Hepatocyte (in vitro differentiated cells): ENCODE measurements at regions not wholly inside any gene's neighbourhood (a gene's known extent, or its start where the extent isn't known, plus 50 kb on each side); places are given as distances from the start of the nearest gene placed in this dataset. TPM values are rescaled to one million over a fixed set of nuclear protein-coding genes. Genes with fewer than 3 reads are reported as not detected.

Source experiments
- DNase-seq: peaks from one replicate; pipeline ENCODE4 v3.0.0-alpha.2; 2016; ENCODE audit warnings: low spot score
- H2AFZ ChIP-seq: fragments of 200-600 bp; sonication (generic); 2 replicates; pipeline ENCODE4 v1.6.0; 2016; ENCODE audit warnings: antibody characterized with exemption, mild to moderate bottlenecking
- H3K27ac ChIP-seq: fragments of 200-600 bp; sonication (generic); 2 replicates; pipeline ENCODE4 v1.5.1; 2016; ENCODE audit warnings: mild to moderate bottlenecking
- H3K27me3 ChIP-seq: fragments of 200-600 bp; sonication (generic); 2 replicates; pipeline ENCODE4 v1.6.1; 2016
- H3K36me3 ChIP-seq: fragments of 200-600 bp; sonication (generic); replicated peaks from 2 replicates; pipeline ENCODE4 v1.5.1; 2016; ENCODE audit warnings: low read depth; ENCODE audit not compliant: insufficient read depth
- H3K4me1 ChIP-seq: fragments of 200-600 bp; sonication (generic); 2 replicates; pipeline ENCODE4 v1.5.1; 2016; ENCODE audit warnings: mild to moderate bottlenecking, moderate library complexity; ENCODE audit not compliant: insufficient read depth
- H3K4me2 ChIP-seq: fragments of 200-600 bp; sonication (generic); 2 replicates; pipeline ENCODE4 v1.6.0; 2016
- H3K4me3 ChIP-seq: fragments of 200-600 bp; sonication (generic); 2 replicates; pipeline ENCODE4 v1.5.1; 2016; ENCODE audit warnings: mild to moderate bottlenecking
- H3K79me2 ChIP-seq: fragments of 200-600 bp; sonication (generic); 2 replicates; pipeline ENCODE4 v1.6.0; 2017; ENCODE audit warnings: mild to moderate bottlenecking
- H3K9me2 ChIP-seq: fragments of 200-600 bp; sonication (generic); replicated peaks from 2 replicates; pipeline ENCODE4 v1.6.0; 2017; ENCODE audit warnings: mild to moderate bottlenecking; ENCODE audit not compliant: insufficient read depth
- H3K9me3 ChIP-seq: fragments of 200-600 bp; sonication (generic); 2 replicates; pipeline ENCODE4 v1.5.1; 2016; ENCODE audit warnings: low read depth, mild to moderate bottlenecking
- H4K20me1 ChIP-seq: fragments of 200-600 bp; sonication (generic); 2 replicates; pipeline ENCODE4 v1.6.0; 2016; ENCODE audit warnings: mild to moderate bottlenecking; ENCODE audit not compliant: insufficient read depth, poor library complexity, severe bottlenecking
- CTCF ChIP-seq: fragments of 200-600 bp; sonication (generic); IDR thresholded peaks from 2 replicates; pipeline ENCODE4 v1.5.1; 2016; ENCODE audit warnings: antibody characterized with exemption, mild to moderate bottlenecking; ENCODE audit not compliant: poor library complexity
- EZH2 ChIP-seq: fragments of 200-600 bp; sonication (generic); IDR thresholded peaks from 2 replicates; pipeline ENCODE4 v1.6.1; 2016; ENCODE audit warnings: antibody characterized with exemption, mild to moderate bottlenecking, borderline replicate concordance
- EZH2phosphoT487 ChIP-seq: fragments of 200-600 bp; sonication (generic); IDR thresholded peaks from one replicate; pipeline ENCODE4 v1.6.1; 2018; ENCODE audit warnings: antibody characterized with exemption, mild to moderate bottlenecking, low read depth, moderate library complexity; ENCODE audit not compliant: unreplicated experiment, severe bottlenecking
- WGBS: methylation state at CpG from one replicate; pipeline ENCODE4 v1.1.6; 2016; ENCODE audit warnings: low lambda C conversion rate; ENCODE audit errors: missing lambda C conversion rate; 5-methylcytosine and 5-hydroxymethylcytosine counted together
- small RNA-seq: library from RNA; depleted of rRNA; stranded (forward); fragments of <200 nt; gene quantifications from one replicate; pipeline ENCODE3, GENCODE V24; 2014

- no peak for DNase-seq
- WGBS, result 92% methylated on average over 5 of the region's 5 CpGs
- H2AFZ ChIP-seq, result no peak overlapping the region
Observed at GRCh38 chr10:62749093-62749683, 55.3 kb upstream of the ADO start.

More at GRCh38 chr10:62749093-62749683, 55.3 kb upstream of the ADO start:
- Histone ChIP-seq H3K4me3 (no peak overlapping the region), H3K27me3 (no peaks in the 10 kb centered on the region), H3K27ac (no peak overlapping the region), H3K4me2 (no peak overlapping the region), H4K20me1 (no peaks in the 10 kb centered on the region), H3K4me1 (no peaks in the 10 kb centered on the region), H3K9me3 (no peaks in the 10 kb centered on the region), H3K9me2 (no peaks in the 10 kb centered on the region), H3K36me3 (no peaks in the 10 kb centered on the region), H3K79me2 (no peaks in the 10 kb centered on the region)
- TF ChIP-seq EZH2 (no peak), CTCF (no peak), EZH2phosphoT487 (no peak)

Small RNAs in the stretch of these regions (small RNA-seq; reads per million reads assigned to genes)
- not detected for gene ALDH7A1P4
